Gastrocnemius medialis (tissue), 4 donors: ENCODE measurements at regions not wholly inside any gene's neighbourhood (a gene's known extent, or its start where the extent isn't known, plus 50 kb on each side); places are given as distances from the start of the nearest gene placed in this dataset.

Experiments
- ATAC-seq, 2 donors: fragments of 150-250 bp; one replicate each; pipeline ENCODE4 v1.9.1; 2016
- DNase-seq, 2 donors: peaks; one replicate each; pipeline ENCODE4 v3.0.0-alpha.2; 2019
- H3K27ac ChIP-seq, 4 donors: fragments of 200-600 bp; sonication (generic); 1 replicate in 1 of 4; 2 replicates in 3 of 4; pipeline ENCODE4 v1.5.1; 2016 to 2018; ENCODE audit warnings: mild to moderate bottlenecking in 2 of 4, moderate library complexity in 1 of 4
- H3K27me3 ChIP-seq, 3 donors: fragments of 200-600 bp; sonication (generic) in 2 of 3; 1 replicate in 1 of 3; 2 replicates in 2 of 3; pipeline versions ENCODE4 v1.5.1 to v1.6.0; 2016 to 2019; ENCODE audit warnings: mild to moderate bottlenecking in 1 of 3, moderate library complexity in 1 of 3
- H3K36me3 ChIP-seq, 2 donors: fragments of 200-600 bp; sonication (generic) in 1 of 2; one replicate each; pipeline ENCODE4 v1.5.1; 2017 to 2018
- H3K4me1 ChIP-seq, 2 donors: fragments of 200-600 bp; sonication (generic) in 1 of 2; one replicate each; pipeline ENCODE4 v1.5.1; 2016 to 2017; ENCODE audit warnings: mild to moderate bottlenecking in 2 of 2
- H3K4me3 ChIP-seq, 4 donors: fragments of 200-600 bp; sonication (generic) in 3 of 4; 1 replicate in 1 of 4; 2 replicates in 3 of 4; pipeline ENCODE4 v1.5.1; 2016 to 2019; ENCODE audit warnings: mild to moderate bottlenecking in 2 of 4
- H3K9me3 ChIP-seq, 3 donors: fragments of 200-600 bp; sonication (generic) in 2 of 3; 1 replicate in 1 of 3; 2 replicates in 2 of 3; pipeline ENCODE4 v1.5.1; 2016 to 2019
- POLR2A ChIP-seq, 2 donors: fragments of 450-650 bp; IDR thresholded peaks; one replicate each; pipeline ENCODE4 v1.6.1; 2017; ENCODE audit warnings: antibody characterized with exemption in 2 of 2, mild to moderate bottlenecking in 2 of 2, moderate library complexity in 2 of 2
- in situ Hi-C, 4 donors: fragments of 200-750 bp; cut with MboI; loops; one replicate each; pipeline versions ENCODE4 v1.15.0 to v1.8.0; 2017; ENCODE audit warnings: low sequenced_read_pairs in 4 of 4
- intact Hi-C: fragments of 100-400 bp; cut with DNase I; formaldehyde crosslinking; loops from one replicate; pipeline ENCODE4 v1.15.1; 2023; ENCODE audit warnings: low total_unique reads
- TF ChIP-seq, protein P1 (sequence below), 5 experiments: fragments of 450-650 bp in 3 of 5; fragments of 200-600 bp in 2 of 5; sonication (generic) in 2 of 5; IDR thresholded peaks in 4 of 5; conservative IDR thresholded peaks in 1 of 5; 1 replicate in 4 of 5; 2 replicates in 1 of 5; pipeline ENCODE4 v1.5.1; 2016 to 2019; ENCODE audit warnings: antibody characterized with exemption in 5 of 5, mild to moderate bottlenecking in 3 of 5, moderate library complexity in 3 of 5

GRCh38 chr9:90256345-90256744, 386.3 kb downstream of the DIRAS2 start:
- no peaks in the 10 kb centered on the region for H3K4me1 ChIP-seq
- intact Hi-C loops: no loop called here

GRCh38 chr9:90259311-90260246, 383.0 kb downstream of the DIRAS2 start:
- Histone ChIP-seq H3K27ac (no peak overlapping the region), H3K9me3 (no peaks in the 10 kb centered on the region), H3K4me1 (no peaks in the 10 kb centered on the region), H3K36me3 (no peaks in the 10 kb centered on the region), H3K4me3 (no peak overlapping the region), H3K27me3 (no peaks in the 10 kb centered on the region)
- in situ Hi-C loops: no loop called here
- TF ChIP-seq, protein P1, sequence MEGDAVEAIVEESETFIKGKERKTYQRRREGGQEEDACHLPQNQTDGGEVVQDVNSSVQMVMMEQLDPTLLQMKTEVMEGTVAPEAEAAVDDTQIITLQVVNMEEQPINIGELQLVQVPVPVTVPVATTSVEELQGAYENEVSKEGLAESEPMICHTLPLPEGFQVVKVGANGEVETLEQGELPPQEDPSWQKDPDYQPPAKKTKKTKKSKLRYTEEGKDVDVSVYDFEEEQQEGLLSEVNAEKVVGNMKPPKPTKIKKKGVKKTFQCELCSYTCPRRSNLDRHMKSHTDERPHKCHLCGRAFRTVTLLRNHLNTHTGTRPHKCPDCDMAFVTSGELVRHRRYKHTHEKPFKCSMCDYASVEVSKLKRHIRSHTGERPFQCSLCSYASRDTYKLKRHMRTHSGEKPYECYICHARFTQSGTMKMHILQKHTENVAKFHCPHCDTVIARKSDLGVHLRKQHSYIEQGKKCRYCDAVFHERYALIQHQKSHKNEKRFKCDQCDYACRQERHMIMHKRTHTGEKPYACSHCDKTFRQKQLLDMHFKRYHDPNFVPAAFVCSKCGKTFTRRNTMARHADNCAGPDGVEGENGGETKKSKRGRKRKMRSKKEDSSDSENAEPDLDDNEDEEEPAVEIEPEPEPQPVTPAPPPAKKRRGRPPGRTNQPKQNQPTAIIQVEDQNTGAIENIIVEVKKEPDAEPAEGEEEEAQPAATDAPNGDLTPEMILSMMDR (IDR thresholded peaks at IDR 0.05 in 4 of 5, conservative IDR thresholded peaks at IDR 0.05 in 1 of 5): no peak
- TF ChIP-seq POLR2A (IDR thresholded peaks at IDR 0.05): no peak
- no peak for DNase-seq
- ATAC-seq: no peak
- intact Hi-C loops: no loop called here

More at GRCh38 chr9:90256345-90256744, 386.3 kb downstream of the DIRAS2 start:
- no peak overlapping the region for H3K4me3 ChIP-seq
- no peak for DNase-seq
- H3K27me3 ChIP-seq: no peaks in the 10 kb centered on the region
- TF ChIP-seq, protein P1 (IDR thresholded peaks at IDR 0.05 in 4 of 5, conservative IDR thresholded peaks at IDR 0.05 in 1 of 5): no peak
- no peak for ATAC-seq
- H3K27ac ChIP-seq: no peak overlapping the region
- no peaks in the 10 kb centered on the region for H3K36me3 ChIP-seq
- no peaks in the 10 kb centered on the region for H3K9me3 ChIP-seq
- in situ Hi-C loops: no loop called here

DNA sequence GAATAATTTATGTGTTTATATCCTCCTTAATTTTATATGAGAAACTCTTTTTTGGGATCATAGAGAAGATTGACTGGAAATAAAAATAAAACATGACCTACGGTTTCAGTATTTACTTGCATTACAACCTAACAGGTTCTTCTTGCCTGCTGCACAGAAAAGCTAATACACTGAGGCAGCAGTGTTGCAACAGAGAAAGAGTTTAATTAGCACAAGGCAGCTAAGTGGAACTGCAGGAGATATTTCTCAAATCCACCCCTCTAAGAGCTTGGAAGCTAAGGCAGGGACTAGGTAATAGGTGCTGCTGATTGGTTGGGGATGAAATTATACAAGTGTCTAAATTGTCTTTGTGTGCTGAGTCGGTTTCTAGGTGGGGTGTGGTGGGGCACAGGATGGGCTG, 380.9 kb downstream of the DIRAS2 start:
- TF ChIP-seq POLR2A (IDR thresholded peaks at IDR 0.05): no peak
- TF ChIP-seq, protein P1 (IDR thresholded peaks at IDR 0.05 in 4 of 5, conservative IDR thresholded peaks at IDR 0.05 in 1 of 5): no peak
- no peaks in the 10 kb centered on the region for H3K36me3 ChIP-seq
- H3K27me3 ChIP-seq: no peaks in the 10 kb centered on the region
- no peaks in the 10 kb centered on the region for H3K4me1 ChIP-seq
- no peak overlapping the region for H3K27ac ChIP-seq
- no peak overlapping the region for H3K4me3 ChIP-seq
- DNase-seq (no peak), ATAC-seq (no peak)
- intact Hi-C loops: no loop called here
- in situ Hi-C loops: no loop called here
- H3K9me3 ChIP-seq: no peaks in the 10 kb centered on the region

GRCh38 chr9:90268613-90269012, 374.0 kb downstream of the DIRAS2 start:
- in situ Hi-C loops: no loop called here

More at GRCh38 chr9:90268613-90269012, 374.0 kb downstream of the DIRAS2 start:
- H3K36me3 ChIP-seq: no peaks in the 10 kb centered on the region
- TF ChIP-seq, protein P1 (IDR thresholded peaks at IDR 0.05 in 4 of 5, conservative IDR thresholded peaks at IDR 0.05 in 1 of 5): no peak
- no peak for TF ChIP-seq POLR2A (IDR thresholded peaks at IDR 0.05)
- no peak overlapping the region for H3K27ac ChIP-seq
- no peak overlapping the region for H3K4me3 ChIP-seq
- H3K9me3 ChIP-seq: no peaks in the 10 kb centered on the region
- ATAC-seq: no peak
- no peak for DNase-seq
- no peaks in the 10 kb centered on the region for H3K27me3 ChIP-seq
- H3K4me1 ChIP-seq: no peaks in the 10 kb centered on the region
- intact Hi-C loops: no loop called here
